ENCODE measurements at regions not wholly inside any gene's neighbourhood (a gene's known extent, or its start where the extent isn't known, plus 50 kb on each side); places are given as distances from the start of the nearest gene placed in this dataset.

GRCh38 chr1:181149326-181150125 is 61.0 kb downstream of the IER5 start:
- no peak overlapping the region for H3K27ac ChIP-seq
- H3K9me3 ChIP-seq (ENCODE audit: severe bottlenecking): no peaks in the 10 kb centered on the region
- no peak for DNase-seq
- H3K36me3 ChIP-seq: no peaks in the 10 kb centered on the region
- TF ChIP-seq, protein P1, sequence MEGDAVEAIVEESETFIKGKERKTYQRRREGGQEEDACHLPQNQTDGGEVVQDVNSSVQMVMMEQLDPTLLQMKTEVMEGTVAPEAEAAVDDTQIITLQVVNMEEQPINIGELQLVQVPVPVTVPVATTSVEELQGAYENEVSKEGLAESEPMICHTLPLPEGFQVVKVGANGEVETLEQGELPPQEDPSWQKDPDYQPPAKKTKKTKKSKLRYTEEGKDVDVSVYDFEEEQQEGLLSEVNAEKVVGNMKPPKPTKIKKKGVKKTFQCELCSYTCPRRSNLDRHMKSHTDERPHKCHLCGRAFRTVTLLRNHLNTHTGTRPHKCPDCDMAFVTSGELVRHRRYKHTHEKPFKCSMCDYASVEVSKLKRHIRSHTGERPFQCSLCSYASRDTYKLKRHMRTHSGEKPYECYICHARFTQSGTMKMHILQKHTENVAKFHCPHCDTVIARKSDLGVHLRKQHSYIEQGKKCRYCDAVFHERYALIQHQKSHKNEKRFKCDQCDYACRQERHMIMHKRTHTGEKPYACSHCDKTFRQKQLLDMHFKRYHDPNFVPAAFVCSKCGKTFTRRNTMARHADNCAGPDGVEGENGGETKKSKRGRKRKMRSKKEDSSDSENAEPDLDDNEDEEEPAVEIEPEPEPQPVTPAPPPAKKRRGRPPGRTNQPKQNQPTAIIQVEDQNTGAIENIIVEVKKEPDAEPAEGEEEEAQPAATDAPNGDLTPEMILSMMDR (IDR thresholded peaks at IDR 0.05; ENCODE audit: low read depth, low read length): no peak
- no peak overlapping the region for H3K4me3 ChIP-seq (ENCODE audit: low read depth, low read length)
- no peaks in the 10 kb centered on the region for H3K27me3 ChIP-seq (ENCODE audit: insufficient read depth, low read depth, severe bottlenecking)

- DNase-seq: no peak
- TF ChIP-seq, protein P1 (IDR thresholded peaks at IDR 0.05; ENCODE audit: low read depth, low read length): no peak
- H3K27me3 ChIP-seq (ENCODE audit: insufficient read depth, low read depth, severe bottlenecking): no peaks in the 10 kb centered on the region
- H3K36me3 ChIP-seq: no peaks in the 10 kb centered on the region
- no peaks in the 10 kb centered on the region for H3K9me3 ChIP-seq (ENCODE audit: severe bottlenecking)
- H3K4me3 ChIP-seq (ENCODE audit: low read depth, low read length): no peak overlapping the region
- H3K27ac ChIP-seq: no peak overlapping the region
These were observed 61.8 kb downstream of the IER5 start for GRCh38 chr1:181150273-181150672.

GRCh38 chr1:181150842-181151241 is 62.3 kb downstream of the IER5 start:
- TF ChIP-seq, protein P1 (IDR thresholded peaks at IDR 0.05; ENCODE audit: low read depth, low read length): no peak
- Histone ChIP-seq H3K4me3 (ENCODE audit: low read depth, low read length) (no peak overlapping the region), H3K36me3 (no peaks in the 10 kb centered on the region), H3K27me3 (ENCODE audit: insufficient read depth, low read depth, severe bottlenecking) (no peaks in the 10 kb centered on the region), H3K27ac (no peak overlapping the region), H3K9me3 (ENCODE audit: severe bottlenecking) (no peaks in the 10 kb centered on the region)
- no peak for DNase-seq

GRCh38 chr1:181151378-181152326 is 63.2 kb downstream of the IER5 start:
- Histone ChIP-seq H3K27ac (no peak overlapping the region), H3K36me3 (no peaks in the 10 kb centered on the region), H3K4me3 (ENCODE audit: low read depth, low read length) (no peak overlapping the region), H3K9me3 (ENCODE audit: severe bottlenecking) (no peaks in the 10 kb centered on the region), H3K27me3 (ENCODE audit: insufficient read depth, low read depth, severe bottlenecking) (no peaks in the 10 kb centered on the region)
- no peak for DNase-seq
- TF ChIP-seq, protein P1 (IDR thresholded peaks at IDR 0.05; ENCODE audit: low read depth, low read length): no peak

- TF ChIP-seq, protein P1 (IDR thresholded peaks at IDR 0.05; ENCODE audit: low read depth, low read length): peak; percentile 36; the same call in 1 of the 2 replicates
- H3K9me3 ChIP-seq (ENCODE audit: severe bottlenecking): no peaks in the 10 kb centered on the region
- H3K27ac ChIP-seq: peak overlapping the region; percentile 70
- H3K4me3 ChIP-seq (ENCODE audit: low read depth, low read length): no peak overlapping the region
- no peaks in the 10 kb centered on the region for H3K36me3 ChIP-seq
- H3K27me3 ChIP-seq (ENCODE audit: insufficient read depth, low read depth, severe bottlenecking): no peaks in the 10 kb centered on the region
- DNase-seq: peak; percentile 80
These were observed 64.6 kb downstream of the IER5 start for GRCh38 chr1:181152892-181153633.
